Chondrocyte (in vitro differentiated cells): ENCODE measurements at regions not wholly inside any gene's neighbourhood (a gene's known extent, or its start where the extent isn't known, plus 50 kb on each side); places are given as distances from the start of the nearest gene placed in this dataset.

Experiments
- DNase-seq: peaks from one replicate; pipeline ENCODE4 v3.0.0; 2021; ENCODE audit warnings: mixed read lengths, low spot score
- H3K27ac Mint-ChIP-seq: one replicate; pipeline ENCODE4 v1.8.0; 2021; ENCODE audit warnings: mild to moderate bottlenecking, moderate library complexity, mixed read lengths; ENCODE audit not compliant: unreplicated experiment
- H3K27me3 Mint-ChIP-seq: 2 replicates; pipeline ENCODE4 v1.8.0; 2021; ENCODE audit warnings: low read depth, mixed read lengths
- H3K36me3 Mint-ChIP-seq: 2 replicates; pipeline ENCODE4 v1.8.0; 2021; ENCODE audit warnings: low read depth, mixed read lengths
- H3K4me1 Mint-ChIP-seq: 2 replicates; pipeline ENCODE4 v1.8.0; 2021; ENCODE audit warnings: low read depth, mild to moderate bottlenecking, mixed read lengths
- H3K4me3 Mint-ChIP-seq: one replicate; pipeline ENCODE4 v1.8.0; 2021; ENCODE audit warnings: mild to moderate bottlenecking, moderate library complexity, mixed read lengths; ENCODE audit not compliant: unreplicated experiment
- H3K9me3 Mint-ChIP-seq: 2 replicates; pipeline ENCODE4 v1.8.0; 2021; ENCODE audit warnings: low read depth, mixed read lengths
- CTCF ChIP-seq: fragments of 200-600 bp; sonication (generic); IDR thresholded peaks from 2 replicates; pipeline ENCODE4 v1.5.0; 2021; ENCODE audit warnings: antibody characterized with exemption, mild to moderate bottlenecking, moderate library complexity

GRCh38 chr1:172960454-172961208 is 90.1 kb downstream of the TNFSF18 start:
- Mint-ChIP-seq H3K4me1 (peaks cover 18% of the 10 kb centered on the region), H3K4me3 (no peak overlapping the region), H3K36me3 (no peaks in the 10 kb centered on the region), H3K27ac (no peak overlapping the region), H3K9me3 (peaks cover 3% of the 10 kb centered on the region), H3K27me3 (no peaks in the 10 kb centered on the region)
- TF ChIP-seq CTCF = no peak
- DNase-seq = no peak

- no peak for DNase-seq
- Mint-ChIP-seq H3K4me3 (no peak overlapping the region), H3K36me3 (peaks cover 3% of the 10 kb centered on the region), H3K4me1 (peaks cover 29% of the 10 kb centered on the region), H3K27me3 (no peaks in the 10 kb centered on the region), H3K27ac (no peak overlapping the region), H3K9me3 (peaks cover 11% of the 10 kb centered on the region)
- no peak for TF ChIP-seq CTCF
These were observed 85.9 kb downstream of the TNFSF18 start for GRCh38 chr1:172964864-172965263.

DNA sequence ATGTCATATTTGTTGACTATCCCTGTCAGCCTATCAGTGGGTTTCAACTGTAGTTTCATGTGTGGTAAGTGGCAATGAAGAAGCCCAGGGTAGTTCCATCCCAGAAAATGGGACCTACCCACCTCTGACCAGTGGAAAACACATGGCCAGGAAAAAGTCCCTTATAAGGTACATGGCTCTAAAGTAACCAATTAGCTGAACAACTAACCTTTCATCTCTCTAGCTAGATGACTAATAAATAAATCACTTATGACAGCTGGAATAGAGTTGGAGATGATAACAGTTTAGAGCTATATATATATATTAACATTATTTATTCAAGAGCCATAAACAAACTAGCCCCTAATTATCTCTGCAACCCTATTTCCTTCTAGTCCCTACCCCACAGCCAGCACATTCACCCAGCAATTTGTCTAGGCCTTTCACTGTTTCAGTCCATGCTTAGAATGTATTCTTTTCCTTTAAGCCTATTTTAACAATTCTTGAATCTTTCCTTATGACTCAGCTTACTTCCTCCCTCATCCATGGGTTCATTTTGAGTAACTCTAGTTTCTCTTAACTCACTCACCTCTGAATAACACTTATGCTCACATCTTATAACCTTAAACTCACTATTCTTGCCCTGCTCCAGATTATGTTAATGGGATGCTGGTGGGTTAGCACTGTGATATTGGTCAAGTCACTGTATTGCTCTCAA is 83.7 kb downstream of the TNFSF18 start:
- H3K36me3 Mint-ChIP-seq = peaks cover 3% of the 10 kb centered on the region
- no peak for TF ChIP-seq CTCF
- DNase-seq = no peak
- peaks cover 24% of the 10 kb centered on the region for H3K4me1 Mint-ChIP-seq
- no peak overlapping the region for H3K4me3 Mint-ChIP-seq
- H3K27me3 Mint-ChIP-seq = no peaks in the 10 kb centered on the region
- H3K9me3 Mint-ChIP-seq = peaks cover 11% of the 10 kb centered on the region
- H3K27ac Mint-ChIP-seq = no peak overlapping the region

DNA sequence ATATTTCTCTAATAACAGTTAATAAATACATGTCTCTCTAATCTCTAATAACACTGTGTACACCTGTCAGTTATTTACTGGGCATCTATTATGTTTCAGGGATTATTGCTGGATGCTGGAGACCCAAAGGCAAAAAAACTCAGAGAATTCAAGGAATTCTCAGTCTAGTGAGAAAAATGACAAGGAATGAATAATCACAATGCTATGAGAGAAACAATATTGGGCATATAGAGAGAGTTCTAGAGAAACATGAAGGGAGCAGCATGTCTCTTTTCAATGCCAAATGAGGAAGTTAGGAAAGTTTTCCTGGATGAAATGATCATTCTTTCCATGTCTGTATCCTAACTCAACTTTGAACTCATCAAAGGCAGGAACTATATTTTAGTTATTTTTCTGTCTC is 82.8 kb downstream of the TNFSF18 start:
- Mint-ChIP-seq H3K27me3 (no peaks in the 10 kb centered on the region), H3K4me1 (peaks cover 24% of the 10 kb centered on the region), H3K9me3 (peaks cover 8% of the 10 kb centered on the region), H3K4me3 (no peak overlapping the region), H3K27ac (no peak overlapping the region), H3K36me3 (peaks cover 3% of the 10 kb centered on the region)
- no peak for TF ChIP-seq CTCF
- no peak for DNase-seq

- TF ChIP-seq CTCF = no peak
- Mint-ChIP-seq H3K27me3 (no peaks in the 10 kb centered on the region), H3K9me3 (peaks cover 8% of the 10 kb centered on the region), H3K27ac (peak overlapping the region; percentile 45), H3K4me3 (no peak overlapping the region), H3K4me1 (peaks cover 21% of the 10 kb centered on the region), H3K36me3 (peaks cover 3% of the 10 kb centered on the region)
- no peak for DNase-seq
These were observed 81.1 kb downstream of the TNFSF18 start for GRCh38 chr1:172969611-172970010.
